Hepatic stellate cell (primary cell): ENCODE measurements at regions not wholly inside any gene's neighbourhood (a gene's known extent, or its start where the extent isn't known, plus 50 kb on each side); places are given as distances from the start of the nearest gene placed in this dataset.

Source experiments
- DNase-seq: peaks from one replicate; pipeline ENCODE4 v3.0.0; 2011; ENCODE audit warnings: low spot score

- no peak for DNase-seq
Observed at GRCh38 chr13:22655106-22655852, 525.5 kb upstream of the SGCG start.

GRCh38 chr13:22662771-22663170 lies 518.0 kb upstream of the SGCG start:
- no peak for DNase-seq

GRCh38 chr13:22665506-22665905 lies 515.3 kb upstream of the SGCG start:
- DNase-seq, result no peak

- DNase-seq, result no peak
Observed at GRCh38 chr13:22690756-22691155, 490.0 kb upstream of the SGCG start.

- no peak for DNase-seq
Observed at GRCh38 chr13:22693691-22694090, 487.1 kb upstream of the SGCG start.

GRCh38 chr13:22696433-22696832 lies 484.3 kb upstream of the SGCG start:
- no peak for DNase-seq

- DNase-seq, result no peak
Observed at GRCh38 chr13:22698467-22698866, 482.3 kb upstream of the SGCG start.

GRCh38 chr13:22700246-22700887 lies 480.4 kb upstream of the SGCG start:
- no peak for DNase-seq

GRCh38 chr13:22703601-22704209 lies 477.1 kb upstream of the SGCG start:
- DNase-seq, result no peak

GRCh38 chr13:22707946-22708345 lies 472.8 kb upstream of the SGCG start:
- DNase-seq, result no peak

- DNase-seq, result no peak
Observed at GRCh38 chr13:22717036-22717435, 463.7 kb upstream of the SGCG start.

GRCh38 chr13:22726726-22727125 lies 454.1 kb upstream of the SGCG start:
- DNase-seq, result no peak

GRCh38 chr13:22735011-22735995 lies 445.5 kb upstream of the SGCG start:
- no peak for DNase-seq

- no peak for DNase-seq
Observed at GRCh38 chr13:22736084-22736767, 444.6 kb upstream of the SGCG start.

GRCh38 chr13:22736768-22737092 lies 444.0 kb upstream of the SGCG start:
- no peak for DNase-seq

- no peak for DNase-seq
Observed at GRCh38 chr13:22738357-22738756, 442.4 kb upstream of the SGCG start.

GRCh38 chr13:22740264-22740663 lies 440.5 kb upstream of the SGCG start:
- DNase-seq, result no peak

- no peak for DNase-seq
Observed at GRCh38 chr13:22744688-22745452, 435.9 kb upstream of the SGCG start.

GRCh38 chr13:22748866-22749577 lies 431.8 kb upstream of the SGCG start:
- DNase-seq, result no peak

- DNase-seq, result no peak
Observed at GRCh38 chr13:22749626-22750025, 431.2 kb upstream of the SGCG start.
